Mesenchymal stem cell (in vitro differentiated cells and primary cell): ENCODE measurements at regions not wholly inside any gene's neighbourhood (a gene's known extent, or its start where the extent isn't known, plus 50 kb on each side); places are given as distances from the start of the nearest gene placed in this dataset.

Experiments used
- DNase-seq: peaks from one replicate; pipeline ENCODE4 v3.0.0-alpha.2; 2013
- H2AFZ ChIP-seq: one replicate; pipeline ENCODE4 v1.6.1; 2013; ENCODE audit warnings: low read depth, mild to moderate bottlenecking, control low read depth, inconsistent platforms, low read length, moderate library complexity
- H2AK5ac ChIP-seq: 2 replicates; pipeline ENCODE4 v1.6.1; 2013; ENCODE audit warnings: low read length, moderate library complexity, mild to moderate bottlenecking, inconsistent platforms; ENCODE audit not compliant: severe bottlenecking
- H2BK120ac ChIP-seq: one replicate; pipeline ENCODE4 v1.6.1; 2013; ENCODE audit warnings: low read depth, mild to moderate bottlenecking, inconsistent platforms, low read length, moderate library complexity
- H2BK12ac ChIP-seq, 2 experiments: one replicate each; pipeline ENCODE4 v1.6.1; 2013; ENCODE audit warnings: inconsistent platforms in 2 of 2, low read length in 2 of 2, mild to moderate bottlenecking in 2 of 2, moderate library complexity in 2 of 2, control low read depth in 1 of 2
- H2BK15ac ChIP-seq: one replicate; pipeline ENCODE4 v1.6.1; 2013; ENCODE audit warnings: mild to moderate bottlenecking, low read depth, inconsistent platforms; ENCODE audit not compliant: poor library complexity, severe bottlenecking
- H2BK5ac ChIP-seq: 2 replicates; pipeline ENCODE4 v1.6.1; 2013; ENCODE audit warnings: low read depth, mild to moderate bottlenecking, low read length, control low read depth, inconsistent platforms; ENCODE audit not compliant: poor library complexity, severe bottlenecking
- H3K14ac ChIP-seq, 2 experiments: one replicate each; pipeline ENCODE4 v1.6.1; 2013; ENCODE audit warnings: inconsistent platforms in 2 of 2, low read length in 2 of 2, control low read depth in 1 of 2, mild to moderate bottlenecking in 1 of 2, moderate library complexity in 1 of 2
- H3K18ac ChIP-seq, 2 experiments: one replicate each; pipeline ENCODE4 v1.6.1; 2013; ENCODE audit warnings: inconsistent platforms in 2 of 2, low read length in 2 of 2, control low read depth in 1 of 2, low read depth in 1 of 2, mild to moderate bottlenecking in 1 of 2
- H3K23ac ChIP-seq, 2 experiments: one replicate each; pipeline ENCODE4 v1.6.1; 2013; ENCODE audit warnings: inconsistent platforms in 2 of 2, low read length in 2 of 2, mild to moderate bottlenecking in 2 of 2, moderate library complexity in 2 of 2, control low read depth in 1 of 2
- H3K27ac ChIP-seq: 2 replicates; pipeline ENCODE4 v1.5.1; 2013; ENCODE audit warnings: mild to moderate bottlenecking, moderate library complexity, low read length, control low read depth, inconsistent platforms; ENCODE audit not compliant: poor library complexity, severe bottlenecking
- H3K27me3 ChIP-seq, 2 experiments: 2 replicates each; pipeline versions ENCODE4 v1.6.1 to v1.7.0; 2013; ENCODE audit warnings: low read length in 2 of 2, mild to moderate bottlenecking in 2 of 2, moderate library complexity in 2 of 2, control low read depth in 1 of 2, inconsistent platforms in 1 of 2; ENCODE audit not compliant: control insufficient read depth in 1 of 2, insufficient read depth in 1 of 2
- H3K36me3 ChIP-seq, 2 experiments: 2 replicates each; pipeline versions ENCODE4 v1.6.1 to v1.7.0; 2013; ENCODE audit warnings: low read length in 2 of 2, control low read depth in 1 of 2, inconsistent platforms in 1 of 2, low read depth in 1 of 2, mild to moderate bottlenecking in 1 of 2; ENCODE audit not compliant: insufficient read depth in 2 of 2, control insufficient read depth in 1 of 2
- H3K4ac ChIP-seq, 2 experiments: one replicate each; pipeline ENCODE4 v1.6.1; 2013; ENCODE audit warnings: inconsistent platforms in 2 of 2, low read length in 2 of 2, mild to moderate bottlenecking in 2 of 2, moderate library complexity in 2 of 2, control low read depth in 1 of 2, low read depth in 1 of 2
- H3K4me1 ChIP-seq: 2 replicates; pipeline ENCODE4 v1.6.1; 2013; ENCODE audit warnings: low read depth, low read length, control low read depth; ENCODE audit not compliant: control insufficient read depth, insufficient read depth
- H3K4me2 ChIP-seq: 2 replicates; pipeline ENCODE4 v1.6.1; 2013; ENCODE audit warnings: low read length, mild to moderate bottlenecking, inconsistent platforms; ENCODE audit not compliant: poor library complexity, severe bottlenecking
- H3K4me3 ChIP-seq, 2 experiments: 2 replicates each; pipeline versions ENCODE4 v1.5.1 to v1.7.0; 2013; ENCODE audit warnings: low read length in 2 of 2, mild to moderate bottlenecking in 2 of 2, control low read depth in 1 of 2, low read depth in 1 of 2; ENCODE audit not compliant: insufficient read depth in 1 of 2
- H3K79me1 ChIP-seq: replicated peaks from 2 replicates; pipeline ENCODE4 v1.6.1; 2013; ENCODE audit warnings: mild to moderate bottlenecking, control low read depth, low read length, inconsistent platforms; ENCODE audit not compliant: poor library complexity, severe bottlenecking
- H3K9ac ChIP-seq: 2 replicates; pipeline ENCODE4 v1.7.0; 2013; ENCODE audit warnings: mild to moderate bottlenecking, low read length, moderate library complexity
- H3K9me3 ChIP-seq: 2 replicates; pipeline ENCODE4 v1.7.0; 2013; ENCODE audit warnings: mild to moderate bottlenecking, low read length; ENCODE audit not compliant: control insufficient read depth
- H4K8ac ChIP-seq: one replicate; pipeline ENCODE4 v1.6.1; 2013; ENCODE audit warnings: inconsistent platforms, mild to moderate bottlenecking, low read length, moderate library complexity
- H4K91ac ChIP-seq: one replicate; pipeline ENCODE4 v1.6.1; 2013; ENCODE audit warnings: mild to moderate bottlenecking, low read length, inconsistent platforms
- WGBS: methylation state at CpG from one replicate; pipeline ENCODE4 v1.1.7; 2013; ENCODE audit warnings: mixed read lengths; 5-methylcytosine and 5-hydroxymethylcytosine counted together

- no peak overlapping the region for H2AK5ac ChIP-seq
- H3K4me3 ChIP-seq, result no peak overlapping the region
- H2AFZ ChIP-seq, result no peak overlapping the region
- no peak overlapping the region for H2BK15ac ChIP-seq
- H3K4ac ChIP-seq, result no peak overlapping the region
- no peak overlapping the region for H3K18ac ChIP-seq
- H2BK120ac ChIP-seq, result no peak overlapping the region
- no peak overlapping the region for H3K9ac ChIP-seq
- H3K14ac ChIP-seq, result no peak overlapping the region
- no peak overlapping the region for H4K8ac ChIP-seq
- WGBS, result 55% methylated on average over 2 of the region's 2 CpGs
- H3K9me3 ChIP-seq, result no peaks in the 10 kb centered on the region
- no peak overlapping the region for H3K23ac ChIP-seq
- H3K27me3 ChIP-seq, result no peaks in the 10 kb centered on the region
- DNase-seq, result peak; percentile 1
- H3K79me1 ChIP-seq, result no peaks in the 10 kb centered on the region
- no peak overlapping the region for H3K27ac ChIP-seq
- H3K36me3 ChIP-seq, result no peaks in the 10 kb centered on the region
- no peak overlapping the region for H2BK12ac ChIP-seq
- no peak overlapping the region for H4K91ac ChIP-seq
- H2BK5ac ChIP-seq, result no peak overlapping the region
- H3K4me1 ChIP-seq, result no peaks in the 10 kb centered on the region
- no peak overlapping the region for H3K4me2 ChIP-seq
Measured at GRCh38 chr20:40189621-40190020, 499.4 kb downstream of the MAFB start.

GRCh38 chr20:40188319-40188718, 500.7 kb downstream of the MAFB start:
- H3K27ac ChIP-seq, result no peak overlapping the region
- H3K79me1 ChIP-seq, result no peaks in the 10 kb centered on the region
- H3K27me3 ChIP-seq, result no peaks in the 10 kb centered on the region
- H3K14ac ChIP-seq, result no peak overlapping the region
- no peak overlapping the region for H4K8ac ChIP-seq
- no peak overlapping the region for H2AFZ ChIP-seq
- H3K4ac ChIP-seq, result no peak overlapping the region
- no peaks in the 10 kb centered on the region for H3K4me1 ChIP-seq
- H3K9ac ChIP-seq, result no peak overlapping the region
- H2BK15ac ChIP-seq, result no peak overlapping the region
- H3K36me3 ChIP-seq, result no peaks in the 10 kb centered on the region
- no peak overlapping the region for H2BK12ac ChIP-seq
- no peak overlapping the region for H3K18ac ChIP-seq
- no peak overlapping the region for H4K91ac ChIP-seq
- H2AK5ac ChIP-seq, result no peak overlapping the region
- WGBS, result 89% methylated on average over 2 of the region's 2 CpGs
- no peak overlapping the region for H3K4me2 ChIP-seq
- H3K9me3 ChIP-seq, result no peaks in the 10 kb centered on the region
- no peak overlapping the region for H3K23ac ChIP-seq
- H2BK120ac ChIP-seq, result no peak overlapping the region
- DNase-seq, result no peak
- H2BK5ac ChIP-seq, result no peak overlapping the region
- H3K4me3 ChIP-seq, result no peak overlapping the region

GRCh38 chr20:40186826-40187225, 502.2 kb downstream of the MAFB start:
- Histone ChIP-seq H2BK15ac (no peak overlapping the region), H2AK5ac (no peak overlapping the region), H3K14ac (no peak overlapping the region), H3K9me3 (no peaks in the 10 kb centered on the region), H3K27ac (no peak overlapping the region), H2BK12ac (no peak overlapping the region), H2BK5ac (no peak overlapping the region), H3K18ac (no peak overlapping the region), H3K9ac (no peak overlapping the region), H3K27me3 (no peaks in the 10 kb centered on the region), H2AFZ (no peak overlapping the region), H3K23ac (no peak overlapping the region), H3K36me3 (no peaks in the 10 kb centered on the region), H2BK120ac (no peak overlapping the region), H3K4ac (no peak overlapping the region), H3K4me3 (no peak overlapping the region), H3K79me1 (no peaks in the 10 kb centered on the region), H4K91ac (no peak overlapping the region), H3K4me2 (no peak overlapping the region), H4K8ac (no peak overlapping the region), H3K4me1 (no peaks in the 10 kb centered on the region)
- DNase-seq, result no peak
- WGBS, result no CpG with 5 or more reads among the region's 2 CpGs

- Histone ChIP-seq H3K4me3 (no peak overlapping the region), H3K9me3 (no peaks in the 10 kb centered on the region), H3K4me2 (no peak overlapping the region), H3K4ac (no peak overlapping the region), H3K4me1 (no peaks in the 10 kb centered on the region), H3K36me3 (no peaks in the 10 kb centered on the region), H2BK5ac (no peak overlapping the region), H3K79me1 (no peaks in the 10 kb centered on the region), H3K27ac (no peak overlapping the region), H3K23ac (no peak overlapping the region), H2BK120ac (no peak overlapping the region), H4K91ac (no peak overlapping the region), H4K8ac (no peak overlapping the region), H3K9ac (no peak overlapping the region), H2BK12ac (no peak overlapping the region), H3K27me3 (no peaks in the 10 kb centered on the region), H3K14ac (no peak overlapping the region), H3K18ac (no peak overlapping the region), H2AFZ (no peak overlapping the region), H2BK15ac (no peak overlapping the region), H2AK5ac (no peak overlapping the region)
- whole genome bisulfite sequencing, result 82% methylated on average over 3 of the region's 3 CpGs
- DNase-seq, result no peak
Measured at GRCh38 chr20:40181676-40182075, 507.4 kb downstream of the MAFB start.
